ENCODE measurements at regions not wholly inside any gene's neighbourhood (a gene's known extent, or its start where the extent isn't known, plus 50 kb on each side); places are given as distances from the start of the nearest gene placed in this dataset.

DNA sequence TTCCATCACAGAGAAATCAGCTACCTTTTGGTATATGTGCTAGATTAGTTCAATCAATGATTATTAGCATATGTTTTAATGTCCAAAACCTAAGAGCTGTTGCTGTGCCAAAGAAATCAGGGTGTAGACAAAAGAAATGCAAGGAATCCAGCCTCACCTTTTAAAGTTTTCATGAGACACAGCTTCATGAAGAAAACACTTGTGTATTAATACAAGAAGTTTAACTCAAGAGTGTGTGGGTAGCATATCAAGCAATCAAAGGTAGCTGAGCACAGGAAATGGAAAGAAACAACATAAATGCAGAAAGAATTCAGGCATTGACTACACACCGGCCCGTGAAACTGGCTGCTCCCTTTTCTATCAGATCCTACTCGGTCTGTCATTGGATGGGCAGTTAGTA lies 76.0 kb upstream of the CAV2 start:
- DNase-seq = no peak

DNA sequence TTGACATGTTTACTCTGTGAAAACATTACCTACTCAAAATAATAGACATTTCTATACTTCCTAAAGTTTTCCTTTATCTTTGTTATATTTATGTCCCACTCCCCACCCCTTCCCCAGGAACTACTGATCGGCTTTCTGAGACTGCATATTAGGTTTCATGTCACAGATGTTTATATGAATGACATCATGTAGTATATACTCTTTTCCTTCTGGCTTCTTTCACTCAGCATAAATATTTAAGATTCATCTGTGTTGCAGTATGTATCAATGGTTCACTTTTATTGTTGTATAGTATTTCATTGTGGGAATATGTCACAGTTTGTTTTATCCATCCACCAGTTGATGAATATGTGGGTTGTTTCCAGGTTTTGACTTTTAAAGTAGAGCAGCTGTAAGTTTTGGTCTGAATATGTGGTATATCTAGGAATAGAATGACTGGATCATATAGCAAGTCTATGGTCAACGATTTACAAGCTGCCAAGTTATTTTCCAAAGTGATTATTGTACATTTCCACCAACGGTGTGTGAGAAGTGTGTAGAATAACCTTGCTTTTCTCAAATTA lies 73.8 kb upstream of the CAV2 start:
- no peak for DNase-seq

DNA sequence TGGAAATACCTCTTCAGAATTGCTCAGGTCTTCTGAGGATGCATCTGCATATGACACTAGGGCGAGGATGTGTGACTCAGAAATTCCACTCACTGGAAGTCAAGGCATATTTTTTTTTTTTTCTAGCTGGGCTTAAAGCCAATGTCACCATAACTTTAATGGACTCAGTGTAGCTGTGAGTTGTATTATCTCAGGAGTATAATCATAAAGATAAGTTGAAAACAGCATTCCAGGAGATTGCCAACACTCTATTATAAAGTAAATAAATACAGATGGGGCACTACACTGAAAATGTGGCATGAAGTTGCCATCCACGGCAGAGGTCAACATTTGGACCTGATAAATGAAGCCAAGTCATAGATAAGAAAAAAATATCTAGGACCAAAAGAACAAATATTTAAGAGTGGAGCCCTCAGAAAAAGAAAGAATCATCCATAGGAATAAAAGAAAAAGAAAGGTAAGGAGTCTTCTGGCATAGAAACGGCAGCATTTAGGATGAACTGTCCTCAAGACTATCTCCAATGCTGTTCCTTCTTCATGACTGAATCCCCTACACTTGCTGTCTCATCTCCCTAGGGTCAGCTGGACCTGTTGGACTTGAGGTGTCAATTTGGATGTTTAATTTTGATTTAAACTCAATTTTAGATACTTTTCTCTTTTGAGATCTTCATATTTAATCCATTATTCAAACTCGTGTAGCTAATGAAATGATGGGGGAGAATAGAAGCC lies 72.9 kb upstream of the CAV2 start:
- DNase-seq = no peak

DNA sequence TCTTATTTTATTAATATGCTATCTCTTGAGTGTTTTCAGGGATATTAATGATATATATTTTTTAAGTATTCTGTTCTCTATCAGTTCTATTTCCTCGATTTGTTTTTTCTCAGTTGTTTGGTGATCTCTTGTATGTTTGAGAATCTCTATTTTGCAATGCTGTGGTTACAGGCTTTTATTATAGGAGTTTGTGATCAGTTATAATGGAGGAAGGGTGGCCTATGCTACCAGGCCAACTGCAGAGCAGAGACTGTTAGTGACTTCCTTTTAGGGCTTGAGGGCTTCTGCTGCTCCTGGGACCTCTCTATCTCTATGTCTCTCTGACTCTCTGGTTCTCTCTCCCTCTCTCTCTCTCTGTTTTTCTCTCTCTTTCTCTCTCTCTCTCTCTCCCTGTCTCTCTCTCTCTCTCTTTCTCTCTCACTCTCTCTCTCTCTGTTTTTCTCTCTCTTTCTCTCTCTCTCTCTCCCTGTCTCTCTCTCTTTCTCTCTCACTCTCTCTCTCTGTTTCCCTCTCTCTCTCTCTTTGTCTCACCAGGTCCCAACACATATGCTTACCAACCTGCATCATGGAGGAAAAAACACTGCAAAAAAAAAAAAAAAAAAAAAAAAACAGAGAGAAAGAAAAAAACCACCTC lies 69.4 kb upstream of the CAV2 start:
- no peak for DNase-seq

DNA sequence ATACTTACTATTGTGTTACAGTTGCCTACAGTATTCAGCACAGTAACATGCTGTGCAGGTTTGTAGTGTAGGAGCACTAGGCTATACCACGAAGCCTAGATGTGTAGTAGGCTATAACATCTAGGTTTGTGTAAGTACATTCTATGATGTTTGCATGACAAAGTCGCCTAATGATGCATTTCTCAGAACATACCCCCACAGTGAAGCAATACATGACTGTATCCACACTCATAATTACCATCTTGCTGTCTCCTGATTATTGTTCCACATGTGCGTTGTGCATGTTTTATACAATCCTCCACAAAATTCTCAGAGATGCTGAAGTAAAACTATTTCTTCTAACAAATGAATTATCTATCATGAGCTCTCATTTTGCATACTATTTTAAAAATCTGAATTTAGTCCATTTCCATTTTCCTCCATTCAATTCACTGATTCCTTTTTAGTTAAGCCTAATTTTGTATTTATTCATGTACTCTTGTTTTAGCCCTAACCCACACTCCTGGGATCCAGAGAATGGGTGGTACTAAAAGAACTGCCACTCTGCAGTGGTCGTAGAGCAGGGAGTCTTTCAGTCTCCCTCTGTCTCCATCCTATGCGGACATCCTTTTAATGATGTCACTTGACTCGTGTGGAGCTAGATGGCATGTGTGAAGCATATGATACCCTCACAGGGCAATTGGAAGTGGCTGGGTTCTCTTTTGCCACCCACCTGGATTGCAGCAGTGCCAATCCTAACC lies 67.6 kb upstream of the CAV2 start:
- DNase-seq = no peak

DNA sequence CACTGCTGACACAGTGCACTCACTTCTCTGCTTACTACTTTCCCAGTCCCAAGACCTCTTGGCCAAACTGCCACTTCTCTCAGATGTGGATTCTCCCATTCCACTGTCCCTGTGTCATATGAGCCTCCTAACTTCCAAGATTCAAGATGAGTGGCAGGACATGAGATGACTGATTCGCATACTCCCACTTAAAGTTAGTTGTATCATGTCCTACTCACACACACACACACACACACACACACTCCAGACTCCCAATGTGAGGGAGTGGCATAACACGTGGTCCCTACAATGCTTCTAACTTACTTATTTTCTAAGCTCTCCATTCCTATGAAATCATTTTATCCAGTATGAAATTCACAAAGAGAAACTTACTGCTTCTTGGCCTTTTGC lies 67.0 kb upstream of the CAV2 start:
- no peak for DNase-seq

DNA sequence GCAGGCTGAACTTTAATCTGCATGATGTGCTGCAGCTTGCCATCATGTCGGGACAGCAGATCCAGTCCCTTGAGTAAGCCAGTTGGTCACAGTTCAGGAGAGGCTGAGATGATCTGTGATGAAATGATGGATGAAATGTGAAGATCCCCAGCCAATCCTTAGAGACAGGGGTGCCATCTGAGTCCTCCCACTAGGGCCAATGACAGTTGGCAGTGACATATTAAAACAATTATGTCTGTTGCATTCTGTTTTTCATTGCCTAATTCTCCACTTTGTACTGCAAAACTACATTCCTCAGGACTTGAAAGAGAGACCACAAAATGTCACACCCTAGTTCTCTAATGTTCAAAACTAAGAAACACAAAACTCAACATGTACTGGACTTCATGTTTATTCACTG lies 66.3 kb upstream of the CAV2 start:
- DNase-seq = no peak

DNA sequence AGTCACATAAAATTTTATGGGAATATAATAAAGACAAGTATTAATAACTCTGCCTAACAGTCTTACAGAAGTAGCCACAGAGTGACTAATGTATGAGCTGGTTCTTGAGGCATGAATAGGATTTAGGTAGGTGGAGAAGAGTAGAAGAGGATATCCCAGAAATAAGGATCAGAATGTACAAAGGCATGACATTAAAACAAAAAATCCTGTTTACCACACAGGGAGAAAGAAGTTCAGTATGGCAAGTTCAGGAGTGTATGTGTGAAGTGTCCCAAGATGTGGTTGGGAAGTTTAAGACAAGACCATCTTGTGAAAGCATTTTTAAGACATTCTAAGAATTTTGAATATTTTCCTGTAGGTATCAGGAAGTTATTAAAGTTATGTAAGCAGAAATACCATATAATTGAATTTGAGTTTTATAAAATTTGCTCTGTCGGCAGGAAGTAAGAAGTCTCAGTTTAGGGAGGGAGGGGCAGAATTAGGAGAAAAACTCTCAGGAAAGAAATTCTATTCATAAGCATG lies 64.7 kb upstream of the CAV2 start:
- no peak for DNase-seq

DNA sequence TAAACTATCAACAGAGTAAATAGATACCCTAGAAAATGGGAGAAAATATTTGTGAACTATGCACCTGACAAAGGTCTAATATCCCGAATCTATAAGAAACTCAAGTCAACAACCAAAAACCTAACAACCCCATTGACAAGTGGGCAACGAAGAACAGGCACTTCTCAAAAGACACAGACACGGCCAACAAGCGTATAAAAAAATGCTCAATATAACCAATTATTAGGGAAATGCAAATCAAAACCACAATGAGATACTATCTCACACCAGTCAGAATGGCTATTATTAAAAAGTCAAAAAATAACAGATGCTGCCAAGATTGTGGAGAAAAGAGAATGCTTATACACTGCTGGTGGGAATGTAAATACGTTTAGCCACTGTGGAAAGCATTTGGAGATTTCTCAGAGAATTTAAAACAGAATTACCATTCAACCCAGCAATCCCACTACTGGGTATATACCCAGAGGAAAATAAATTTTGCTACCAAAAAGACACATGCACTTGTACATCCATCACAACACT lies 63.2 kb upstream of the CAV2 start:
- no peak for DNase-seq

DNA sequence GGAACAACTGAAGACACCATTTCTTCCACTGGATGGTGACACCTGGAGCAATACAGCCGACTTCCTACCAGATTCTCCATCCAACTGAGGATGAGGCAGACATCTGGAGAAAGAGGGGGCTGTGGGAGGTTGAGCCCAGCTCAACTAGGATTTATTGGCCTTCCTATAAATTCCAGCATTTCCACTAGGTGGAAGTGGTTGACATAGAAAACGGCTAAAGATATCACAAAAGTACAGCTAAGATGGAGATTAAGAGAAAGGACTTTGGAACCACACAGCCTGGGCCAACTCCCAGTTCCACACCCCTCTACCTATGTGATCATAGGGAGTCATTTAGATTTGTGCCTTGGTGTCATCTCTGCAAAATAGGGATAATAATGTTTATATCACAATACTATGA lies 61.3 kb upstream of the CAV2 start:
- DNase-seq = no peak

DNA sequence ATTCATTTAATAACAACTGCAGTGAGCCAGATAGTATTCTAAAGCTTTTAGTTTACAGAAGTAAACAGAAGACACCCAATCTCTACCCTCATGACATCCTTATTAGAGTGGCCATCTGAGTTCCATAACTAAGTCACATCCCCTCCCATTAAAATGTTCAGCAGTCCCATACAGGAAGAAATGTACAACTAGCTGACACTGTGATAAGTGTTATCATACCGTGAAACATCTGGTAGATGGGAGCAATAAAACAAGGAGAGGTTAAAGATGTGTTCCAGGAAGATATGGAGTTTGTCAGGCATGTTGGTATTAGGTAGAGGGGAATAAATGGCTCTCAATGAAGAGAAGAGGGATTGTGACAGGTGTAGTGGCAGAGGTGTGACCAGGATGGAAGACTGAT lies 60.5 kb upstream of the CAV2 start:
- no peak for DNase-seq

DNA sequence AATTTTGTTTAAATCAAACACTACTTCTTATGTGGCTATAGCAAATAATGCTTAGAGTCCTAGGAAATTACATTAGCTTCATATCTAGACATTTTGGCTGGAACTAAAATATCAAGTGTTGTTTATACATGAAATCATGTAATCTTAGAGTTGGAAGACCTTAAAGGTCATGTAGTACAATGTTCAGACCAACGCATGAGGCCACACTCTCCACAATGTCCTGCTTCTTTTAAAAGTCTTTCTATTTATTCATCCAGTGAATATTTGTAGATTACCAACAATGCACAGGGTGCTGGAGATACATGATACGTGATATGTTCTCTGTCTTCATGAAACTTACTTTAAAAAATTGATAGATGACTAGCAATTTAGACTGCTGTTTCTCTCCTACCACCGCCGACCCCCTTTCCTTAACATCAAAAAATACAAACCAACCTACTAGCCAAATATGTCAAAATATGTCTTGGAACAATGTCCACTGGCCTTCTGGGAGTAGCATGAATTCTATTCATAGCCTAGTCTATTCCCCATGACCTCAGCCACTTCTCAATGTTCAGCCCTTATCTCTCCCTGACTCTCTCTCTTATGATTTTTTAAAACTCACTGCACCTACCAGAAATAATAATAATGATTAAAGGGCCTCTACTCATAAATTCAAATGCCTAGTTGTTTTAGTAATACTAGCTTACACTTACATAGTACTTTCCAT lies 59.5 kb upstream of the CAV2 start:
- no peak for DNase-seq

DNA sequence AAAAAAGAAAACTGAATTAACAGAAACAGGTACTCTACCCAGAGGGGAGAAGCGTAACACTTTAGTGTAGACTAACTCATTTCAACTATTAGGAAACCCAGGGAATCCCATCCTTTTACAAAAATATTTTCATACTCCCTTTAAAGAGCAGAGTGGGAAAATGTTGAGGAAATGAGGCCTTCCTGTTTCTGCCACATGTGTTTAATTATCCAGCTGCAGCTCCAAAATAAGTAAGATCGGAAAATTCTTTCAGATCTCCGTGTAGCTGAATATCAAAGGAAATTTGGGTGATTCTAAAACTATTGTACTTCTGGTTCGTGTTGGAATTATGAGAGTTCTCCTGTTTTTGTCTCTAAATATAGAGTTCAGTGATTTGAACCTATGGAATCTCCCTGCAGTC lies 58.0 kb upstream of the CAV2 start:
- DNase-seq = no peak

DNA sequence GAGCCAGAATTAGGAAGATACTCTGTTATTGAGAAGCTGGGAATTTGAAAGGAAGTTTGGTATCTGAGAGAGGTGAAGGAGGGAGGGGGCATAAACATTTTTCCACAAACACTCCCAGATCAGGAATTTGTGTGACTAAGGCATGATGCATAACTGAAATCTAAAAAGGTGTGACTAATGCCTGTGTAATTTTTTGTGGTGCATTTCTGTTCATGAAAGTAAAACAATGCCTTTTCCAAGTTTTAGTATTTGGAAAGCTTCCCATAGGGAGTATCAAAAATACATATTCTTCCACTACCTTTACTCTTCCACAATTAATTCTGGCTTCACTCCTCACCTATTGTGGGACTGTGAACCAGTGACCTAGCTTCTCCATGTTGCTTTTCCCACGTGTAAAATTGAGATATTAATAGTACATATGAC lies 56.4 kb upstream of the CAV2 start:
- DNase-seq = no peak

DNA sequence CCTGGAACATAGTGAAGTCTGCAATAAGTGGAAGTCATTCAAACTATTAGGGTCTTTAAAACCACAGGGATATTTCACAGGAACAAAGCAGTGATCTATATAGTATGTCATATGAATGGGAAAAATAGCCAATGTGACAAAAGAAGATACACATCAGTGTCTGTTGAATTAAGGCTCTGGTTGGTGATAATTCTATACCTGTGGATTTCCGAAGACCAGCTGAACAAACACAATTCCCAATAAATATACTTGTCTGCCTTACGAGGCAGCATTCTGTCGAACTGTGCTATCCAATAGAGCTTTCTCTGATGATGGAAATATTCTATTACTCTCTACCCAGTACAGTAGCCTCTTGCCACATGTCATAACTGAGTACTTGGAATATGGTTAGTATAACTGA lies 55.9 kb upstream of the CAV2 start:
- DNase-seq = no peak

DNA sequence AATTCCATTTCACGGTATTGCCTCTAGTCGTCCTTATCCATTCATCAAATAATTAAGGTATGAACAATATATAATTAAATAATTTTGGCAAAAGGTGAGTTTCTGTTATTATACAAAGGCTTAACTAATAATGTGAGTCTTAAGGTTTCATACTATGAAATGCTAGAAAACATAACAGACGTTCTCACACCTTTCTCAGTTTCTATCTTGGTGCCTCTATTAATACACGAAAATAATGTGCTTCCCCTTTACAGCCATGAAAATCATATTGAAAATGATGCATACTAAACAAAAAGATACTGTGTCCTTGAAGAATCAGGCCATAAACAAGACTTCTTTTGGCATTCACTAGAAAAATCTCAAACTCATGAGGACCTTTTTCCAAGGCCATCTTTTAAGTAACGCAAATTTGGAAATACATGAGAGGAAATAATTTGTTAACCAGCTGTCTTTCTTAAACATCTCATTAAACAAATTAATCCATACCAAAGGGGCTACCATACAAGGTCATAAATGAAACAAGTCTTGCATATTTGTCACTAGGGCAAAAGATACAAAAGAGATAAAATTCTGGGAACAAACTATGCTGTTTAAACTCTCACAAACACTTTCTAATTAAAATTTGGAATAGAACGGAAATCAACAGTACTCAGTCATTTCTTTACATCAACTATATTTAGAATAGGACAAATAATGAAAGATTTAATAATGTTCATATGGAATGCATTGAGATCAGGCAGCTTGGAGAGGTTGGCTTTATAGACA lies 53.9 kb upstream of the CAV2 start:
- no peak for DNase-seq

DNA sequence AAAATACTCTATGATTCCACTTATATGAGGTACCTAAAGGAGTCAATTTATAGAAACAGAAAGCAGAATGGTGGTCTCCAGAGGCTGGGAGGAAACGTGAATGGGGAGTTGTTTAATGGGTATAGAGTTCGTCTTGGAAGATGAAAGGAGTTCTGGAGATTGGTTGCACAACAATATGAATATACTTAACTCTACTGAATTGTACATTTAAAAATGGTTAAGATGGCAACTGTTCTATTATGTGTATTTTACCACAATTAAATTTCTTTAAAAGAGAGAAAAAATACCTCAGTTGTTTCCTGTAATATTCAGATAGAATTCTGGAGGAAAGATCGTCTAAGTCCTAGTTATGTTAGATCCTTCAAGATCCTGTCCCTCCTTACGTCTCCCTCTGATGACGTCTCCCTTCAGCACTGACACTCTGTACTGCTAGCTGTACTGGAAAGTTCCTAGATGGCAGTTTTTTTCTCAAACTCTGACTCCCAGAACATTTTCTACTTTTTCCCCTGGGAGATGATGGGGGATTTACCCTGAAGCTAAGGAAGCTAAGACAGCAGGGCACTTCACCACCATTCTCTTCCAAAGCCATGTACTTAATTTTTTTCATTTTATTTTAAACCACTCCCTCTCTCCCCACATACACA lies 53.2 kb upstream of the CAV2 start:
- DNase-seq = no peak

DNA sequence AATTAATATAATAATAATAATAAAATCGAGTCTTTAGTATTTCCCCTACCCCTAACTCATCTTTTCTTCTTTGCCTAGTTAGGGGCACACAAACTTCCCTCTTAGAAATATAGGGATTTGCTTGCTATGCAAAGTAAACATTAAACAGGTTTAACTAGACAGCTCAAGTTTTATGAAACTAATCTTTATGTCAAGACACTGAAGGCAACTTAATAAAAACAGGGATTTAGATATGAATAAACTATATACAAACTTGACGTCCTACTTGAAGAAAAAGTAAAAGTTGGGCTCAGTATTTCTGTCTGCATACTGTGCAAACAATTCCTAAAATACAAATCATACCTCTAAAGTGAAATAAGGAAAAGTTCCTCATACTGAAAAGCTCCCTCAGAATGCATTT lies 52.1 kb upstream of the CAV2 start:
- no peak for DNase-seq

DNA sequence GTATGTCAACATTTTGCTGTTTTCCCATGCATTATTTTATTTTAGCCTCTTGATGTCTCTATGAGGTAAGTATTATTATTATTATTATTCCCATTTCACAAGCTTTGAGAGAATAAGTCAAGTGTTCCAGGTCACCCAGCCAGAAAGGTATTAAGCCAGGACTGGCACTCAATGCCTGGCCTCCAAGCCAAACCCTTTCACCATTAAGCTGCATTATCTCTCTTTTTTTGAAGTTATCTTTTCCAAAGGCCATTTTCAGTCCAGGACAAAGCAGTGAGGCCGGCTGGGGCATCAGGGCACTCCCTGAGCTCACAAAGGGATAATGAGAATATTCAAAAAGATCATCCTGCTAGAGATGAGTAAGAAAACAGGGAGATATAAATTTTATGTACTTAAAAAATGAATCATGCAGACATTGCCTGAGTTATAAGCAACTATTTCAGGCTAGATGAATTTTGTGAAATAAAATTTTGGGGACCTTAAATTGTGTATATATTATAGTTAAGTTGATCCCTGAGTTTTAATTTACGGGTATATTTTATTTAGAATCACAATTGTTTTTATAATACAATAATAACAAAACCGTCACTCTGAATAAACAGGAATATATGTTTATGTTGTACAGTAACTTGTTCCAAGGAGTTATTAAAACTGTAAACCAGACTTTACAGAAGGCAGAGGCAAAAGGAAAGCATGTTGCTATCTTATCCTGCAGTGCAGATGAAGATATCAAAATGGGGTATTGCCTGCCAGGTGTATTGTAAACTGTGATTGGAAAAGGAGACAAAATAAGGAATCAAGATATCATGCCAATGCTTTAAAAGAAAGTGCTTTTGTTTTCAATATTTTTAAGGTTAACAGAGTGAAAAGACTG lies 51.3 kb upstream of the CAV2 start:
- DNase-seq = no peak

DNA sequence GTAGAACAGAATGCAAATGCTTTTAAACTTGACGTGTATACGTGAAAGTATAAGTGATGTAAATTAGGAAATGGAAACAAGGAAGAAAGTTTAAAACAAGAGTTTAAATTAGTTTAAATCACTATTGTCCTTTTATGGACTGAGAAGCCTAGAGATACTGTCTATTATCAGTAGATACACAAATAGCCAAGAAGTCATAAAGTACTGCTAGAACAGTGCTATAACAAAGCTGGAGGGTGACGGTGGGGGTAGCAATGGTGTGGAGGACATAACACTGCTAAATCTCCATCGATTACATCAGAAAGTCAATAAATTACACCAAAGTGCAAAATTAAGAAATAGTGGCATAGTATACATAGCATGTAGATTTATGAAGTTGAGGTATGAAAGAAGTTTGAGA lies 50.1 kb upstream of the CAV2 start:
- no peak for DNase-seq

Data from T-helper 1 cell (primary cell).